Trophoblast cell (in vitro differentiated cells and primary cell): ENCODE measurements at regions not wholly inside any gene's neighbourhood (a gene's known extent, or its start where the extent isn't known, plus 50 kb on each side); places are given as distances from the start of the nearest gene placed in this dataset.

Source experiments
- DNase-seq, 2 donors: peaks; one replicate each; pipeline ENCODE4 v3.0.0-alpha.2; 2016
- H2AFZ ChIP-seq: 2 replicates; pipeline ENCODE4 v1.6.1; 2013; ENCODE audit warnings: low read length, moderate library complexity, mild to moderate bottlenecking; ENCODE audit not compliant: insufficient read depth, poor library complexity
- H2AK5ac ChIP-seq: 2 replicates; pipeline ENCODE4 v1.6.1; 2013; ENCODE audit warnings: mild to moderate bottlenecking, low read length
- H2BK120ac ChIP-seq: 2 replicates; pipeline ENCODE4 v1.6.1; 2013; ENCODE audit warnings: low read length, mild to moderate bottlenecking, moderate library complexity; ENCODE audit not compliant: insufficient read depth, poor library complexity
- H2BK12ac ChIP-seq: 2 replicates; pipeline ENCODE4 v1.6.1; 2013; ENCODE audit warnings: mild to moderate bottlenecking, low read length, moderate library complexity
- H2BK5ac ChIP-seq: 2 replicates; pipeline ENCODE4 v1.6.1; 2013; ENCODE audit warnings: low read length, low read depth, moderate library complexity, mild to moderate bottlenecking; ENCODE audit not compliant: poor library complexity
- H3K14ac ChIP-seq: 2 replicates; pipeline ENCODE4 v1.6.1; 2013; ENCODE audit warnings: mild to moderate bottlenecking, low read length
- H3K18ac ChIP-seq: 2 replicates; pipeline ENCODE4 v1.6.1; 2013; ENCODE audit warnings: mild to moderate bottlenecking, low read length
- H3K23ac ChIP-seq: 2 replicates; pipeline ENCODE4 v1.6.1; 2013; ENCODE audit warnings: low read length
- H3K27ac ChIP-seq: 2 replicates; pipeline ENCODE4 v1.5.1; 2013; ENCODE audit warnings: low read depth, mild to moderate bottlenecking, inconsistent platforms, low read length, moderate library complexity
- H3K27me3 ChIP-seq: 2 replicates; pipeline ENCODE4 v1.6.1; 2013; ENCODE audit warnings: inconsistent platforms, mild to moderate bottlenecking, low read length, moderate library complexity; ENCODE audit not compliant: insufficient read depth
- H3K36me3 ChIP-seq, 2 experiments: 1 replicate in 1 of 2; 2 replicates in 1 of 2; pipeline ENCODE4 v1.6.1; 2013; ENCODE audit warnings: low read length in 2 of 2, mild to moderate bottlenecking in 2 of 2, moderate library complexity in 1 of 2; ENCODE audit not compliant: insufficient read depth in 2 of 2, control insufficient read depth in 1 of 2
- H3K4ac ChIP-seq: 2 replicates; pipeline ENCODE4 v1.6.1; 2013; ENCODE audit warnings: low read depth, mild to moderate bottlenecking, low read length, moderate library complexity
- H3K4me1 ChIP-seq, 2 experiments: 1 replicate in 1 of 2; 2 replicates in 1 of 2; pipeline ENCODE4 v1.6.1; 2013; ENCODE audit warnings: low read length in 2 of 2, mild to moderate bottlenecking in 2 of 2, moderate library complexity in 1 of 2; ENCODE audit not compliant: insufficient read depth in 2 of 2, control insufficient read depth in 1 of 2
- H3K4me2 ChIP-seq: 2 replicates; pipeline ENCODE4 v1.6.1; 2013; ENCODE audit warnings: inconsistent platforms, mild to moderate bottlenecking, low read length, moderate library complexity
- H3K4me3 ChIP-seq: 2 replicates; pipeline ENCODE4 v1.5.1; 2013; ENCODE audit warnings: mild to moderate bottlenecking, low read depth, low read length, inconsistent platforms
- H3K79me1 ChIP-seq: one replicate; pipeline ENCODE4 v1.6.1; 2013; ENCODE audit warnings: low read length
- H3K79me2 ChIP-seq: 2 replicates; pipeline ENCODE4 v1.6.1; 2013; ENCODE audit warnings: low read length, mild to moderate bottlenecking; ENCODE audit not compliant: control insufficient read depth, insufficient read depth, poor library complexity
- H3K9ac ChIP-seq: 2 replicates; pipeline ENCODE4 v1.6.1; 2013; ENCODE audit warnings: mild to moderate bottlenecking, low read length
- H3K9me3 ChIP-seq: 2 replicates; pipeline ENCODE4 v1.6.1; 2013; ENCODE audit warnings: low read depth, mild to moderate bottlenecking, control low read depth, inconsistent platforms, low read length; ENCODE audit not compliant: insufficient read depth
- H4K12ac ChIP-seq: 2 replicates; pipeline ENCODE4 v1.6.1; 2013; ENCODE audit warnings: low read depth, mild to moderate bottlenecking, low read length, moderate library complexity
- H4K8ac ChIP-seq: 2 replicates; pipeline ENCODE4 v1.6.1; 2013; ENCODE audit warnings: low read depth, mild to moderate bottlenecking, low read length, moderate library complexity
- H4K91ac ChIP-seq: one replicate; pipeline ENCODE4 v1.6.1; 2013; ENCODE audit warnings: low read depth, mild to moderate bottlenecking, low read length, moderate library complexity
- WGBS: extraction: QIAGEN DNeasy Blood & Tissue Kit; methylation state at CpG from one replicate; pipeline ENCODE4 v1.1.7; 2013; ENCODE audit warnings: missing lambda C conversion rate; ENCODE audit not compliant: insufficient read length, insufficient coverage; ENCODE audit errors: extremely low coverage; 5-methylcytosine and 5-hydroxymethylcytosine counted together

GRCh38 chr6:104607501-104607900 lies 252.2 kb downstream of the HACE1 start:
- no peak overlapping the region for H3K14ac ChIP-seq
- no peak overlapping the region for H2AK5ac ChIP-seq
- no peak overlapping the region for H3K4me3 ChIP-seq
- H4K8ac ChIP-seq = no peak overlapping the region
- no peak overlapping the region for H3K23ac ChIP-seq
- peaks cover under 1 to 2% of the 10 kb centered on the region in 2 experiments for H3K4me1 ChIP-seq
- H3K9me3 ChIP-seq = no peaks in the 10 kb centered on the region
- no peak overlapping the region for H3K4ac ChIP-seq
- no peak overlapping the region for H2BK5ac ChIP-seq
- no peaks in the 10 kb centered on the region for H3K36me3 ChIP-seq
- no peak overlapping the region for H3K4me2 ChIP-seq
- WGBS = no CpG with 5 or more reads among the region's 1 CpG
- no peak overlapping the region for H2BK120ac ChIP-seq
- no peak overlapping the region for H2AFZ ChIP-seq
- H3K27ac ChIP-seq = no peak overlapping the region
- no peak overlapping the region for H3K9ac ChIP-seq
- no peaks in the 10 kb centered on the region for H3K27me3 ChIP-seq
- DNase-seq = no peak
- no peak overlapping the region for H3K18ac ChIP-seq
- no peaks in the 10 kb centered on the region for H3K79me2 ChIP-seq
- H2BK12ac ChIP-seq = no peak overlapping the region
- H3K79me1 ChIP-seq = peaks cover 9% of the 10 kb centered on the region
- H4K91ac ChIP-seq = no peak overlapping the region
- no peak overlapping the region for H4K12ac ChIP-seq

GRCh38 chr6:104606361-104606760 lies 253.4 kb downstream of the HACE1 start:
- Histone ChIP-seq H3K14ac (no peak overlapping the region), H2AK5ac (no peak overlapping the region), H3K23ac (no peak overlapping the region), H3K79me1 (peaks cover 4% of the 10 kb centered on the region), H2BK5ac (no peak overlapping the region), H3K4me2 (no peak overlapping the region), H3K27ac (no peak overlapping the region), H4K8ac (no peak overlapping the region), H2AFZ (no peak overlapping the region), H3K9me3 (no peaks in the 10 kb centered on the region), H3K79me2 (no peaks in the 10 kb centered on the region), H2BK12ac (no peak overlapping the region), H4K91ac (no peak overlapping the region), H3K36me3 (no peaks in the 10 kb centered on the region), H3K4me3 (no peak overlapping the region), H3K4me1 (no peaks in the 10 kb centered on the region), H2BK120ac (no peak overlapping the region), H4K12ac (no peak overlapping the region), H3K27me3 (no peaks in the 10 kb centered on the region), H3K18ac (no peak overlapping the region), H3K4ac (no peak overlapping the region), H3K9ac (no peak overlapping the region)
- no CpG with 5 or more reads among the region's 1 CpG for WGBS
- DNase-seq = no peak

GRCh38 chr6:104604685-104605084 lies 255.0 kb downstream of the HACE1 start:
- Histone ChIP-seq H2AFZ (no peak overlapping the region), H4K8ac (no peak overlapping the region), H3K14ac (no peak overlapping the region), H3K4me3 (no peak overlapping the region), H3K79me2 (no peaks in the 10 kb centered on the region), H3K18ac (no peak overlapping the region), H3K27ac (no peak overlapping the region), H2BK120ac (no peak overlapping the region), H3K23ac (no peak overlapping the region), H2BK5ac (no peak overlapping the region), H4K12ac (no peak overlapping the region), H3K4me2 (no peak overlapping the region), H3K27me3 (no peaks in the 10 kb centered on the region), H3K79me1 (no peaks in the 10 kb centered on the region), H3K9me3 (no peaks in the 10 kb centered on the region), H2AK5ac (no peak overlapping the region), H3K36me3 (no peaks in the 10 kb centered on the region), H3K4ac (no peak overlapping the region), H2BK12ac (no peak overlapping the region), H3K4me1 (no peaks in the 10 kb centered on the region), H4K91ac (no peak overlapping the region), H3K9ac (no peak overlapping the region)
- DNase-seq = no peak
- WGBS = no CpG with 5 or more reads among the region's 2 CpGs

GRCh38 chr6:104603108-104603745 lies 256.5 kb downstream of the HACE1 start:
- Histone ChIP-seq H3K4me2 (no peak overlapping the region), H3K79me2 (no peaks in the 10 kb centered on the region), H4K91ac (no peak overlapping the region), H3K4ac (no peak overlapping the region), H2BK12ac (no peak overlapping the region), H2AK5ac (no peak overlapping the region), H3K9me3 (no peaks in the 10 kb centered on the region), H3K27ac (no peak overlapping the region), H2BK120ac (no peak overlapping the region), H3K9ac (no peak overlapping the region), H4K12ac (no peak overlapping the region), H3K4me3 (no peak overlapping the region), H3K18ac (no peak overlapping the region), H2BK5ac (no peak overlapping the region), H3K23ac (no peak overlapping the region), H2AFZ (no peak overlapping the region), H3K27me3 (no peaks in the 10 kb centered on the region), H4K8ac (no peak overlapping the region), H3K36me3 (no peaks in the 10 kb centered on the region), H3K4me1 (no peaks in the 10 kb centered on the region), H3K14ac (no peak overlapping the region), H3K79me1 (no peaks in the 10 kb centered on the region)
- no CpG with 5 or more reads among the region's 1 CpG for WGBS
- DNase-seq = peak in 1 of 2 donors; percentile 17
